ENCODE measurements at regions not wholly inside any gene's neighbourhood (a gene's known extent, or its start where the extent isn't known, plus 50 kb on each side); places are given as distances from the start of the nearest gene placed in this dataset.

DNA sequence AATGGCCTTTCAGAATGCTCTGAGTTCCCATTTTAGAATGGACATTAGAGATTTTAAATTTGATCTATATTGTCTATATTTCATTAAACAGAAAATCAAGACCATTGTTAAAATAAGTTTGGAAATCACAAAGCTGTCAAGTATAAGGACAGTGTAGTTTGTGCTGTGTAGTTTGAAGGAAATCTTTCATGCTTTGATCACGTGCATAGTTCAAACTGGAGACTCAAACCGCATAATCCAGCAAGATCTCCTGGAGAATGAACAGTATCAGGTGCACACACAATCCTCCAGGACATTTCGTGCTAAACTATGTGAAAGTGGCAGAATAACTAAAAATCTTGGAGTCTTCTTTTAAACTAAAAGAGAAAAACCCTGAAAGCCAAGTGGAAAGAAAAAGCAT is 60.8 kb upstream of the TBXT start:
- TF ChIP-seq, protein P1, sequence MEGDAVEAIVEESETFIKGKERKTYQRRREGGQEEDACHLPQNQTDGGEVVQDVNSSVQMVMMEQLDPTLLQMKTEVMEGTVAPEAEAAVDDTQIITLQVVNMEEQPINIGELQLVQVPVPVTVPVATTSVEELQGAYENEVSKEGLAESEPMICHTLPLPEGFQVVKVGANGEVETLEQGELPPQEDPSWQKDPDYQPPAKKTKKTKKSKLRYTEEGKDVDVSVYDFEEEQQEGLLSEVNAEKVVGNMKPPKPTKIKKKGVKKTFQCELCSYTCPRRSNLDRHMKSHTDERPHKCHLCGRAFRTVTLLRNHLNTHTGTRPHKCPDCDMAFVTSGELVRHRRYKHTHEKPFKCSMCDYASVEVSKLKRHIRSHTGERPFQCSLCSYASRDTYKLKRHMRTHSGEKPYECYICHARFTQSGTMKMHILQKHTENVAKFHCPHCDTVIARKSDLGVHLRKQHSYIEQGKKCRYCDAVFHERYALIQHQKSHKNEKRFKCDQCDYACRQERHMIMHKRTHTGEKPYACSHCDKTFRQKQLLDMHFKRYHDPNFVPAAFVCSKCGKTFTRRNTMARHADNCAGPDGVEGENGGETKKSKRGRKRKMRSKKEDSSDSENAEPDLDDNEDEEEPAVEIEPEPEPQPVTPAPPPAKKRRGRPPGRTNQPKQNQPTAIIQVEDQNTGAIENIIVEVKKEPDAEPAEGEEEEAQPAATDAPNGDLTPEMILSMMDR (IDR thresholded peaks at IDR 0.05; ENCODE audit: unreplicated experiment) = no peak
- Mint-ChIP-seq H3K9me3 (ENCODE audit: unreplicated experiment) (no peaks in the 10 kb centered on the region), H3K27ac (ENCODE audit: unreplicated experiment) (no peak overlapping the region), H3K36me3 (ENCODE audit: low read depth, unreplicated experiment) (peaks cover 3% of the 10 kb centered on the region), H3K4me1 (ENCODE audit: unreplicated experiment) (peaks cover 6% of the 10 kb centered on the region), H3K4me3 (ENCODE audit: unreplicated experiment) (no peak overlapping the region), H3K27me3 (ENCODE audit: unreplicated experiment) (no peaks in the 10 kb centered on the region)
- DNase-seq (ENCODE audit: low spot score) = no peak

DNA sequence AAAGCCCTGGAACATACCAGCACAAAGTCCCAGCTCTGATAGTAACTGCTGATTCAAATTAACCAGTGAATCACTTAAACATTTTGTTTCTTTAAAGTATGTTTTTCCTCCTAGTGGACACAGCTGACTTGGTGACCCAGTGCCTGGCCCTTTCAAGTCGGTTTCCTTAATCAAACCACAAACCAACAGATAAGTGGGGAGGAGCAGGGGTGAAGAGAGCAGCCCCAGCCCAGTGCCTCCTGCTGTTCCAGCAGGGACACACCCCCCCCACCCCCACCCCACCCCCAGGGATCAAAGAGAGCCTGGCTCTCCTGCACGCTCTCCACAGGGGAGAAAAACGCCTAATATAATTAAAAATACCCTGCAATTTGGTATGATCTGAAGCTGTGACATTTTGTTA is 55.4 kb upstream of the TBXT start:
- Mint-ChIP-seq H3K4me1 (ENCODE audit: unreplicated experiment) (peaks cover 6% of the 10 kb centered on the region), H3K36me3 (ENCODE audit: low read depth, unreplicated experiment) (peaks cover 3% of the 10 kb centered on the region), H3K27me3 (ENCODE audit: unreplicated experiment) (no peaks in the 10 kb centered on the region), H3K4me3 (ENCODE audit: unreplicated experiment) (no peak overlapping the region), H3K27ac (ENCODE audit: unreplicated experiment) (no peak overlapping the region), H3K9me3 (ENCODE audit: unreplicated experiment) (no peaks in the 10 kb centered on the region)
- DNase-seq (ENCODE audit: low spot score) = no peak
- TF ChIP-seq, protein P1 (IDR thresholded peaks at IDR 0.05; ENCODE audit: unreplicated experiment) = no peak

DNA sequence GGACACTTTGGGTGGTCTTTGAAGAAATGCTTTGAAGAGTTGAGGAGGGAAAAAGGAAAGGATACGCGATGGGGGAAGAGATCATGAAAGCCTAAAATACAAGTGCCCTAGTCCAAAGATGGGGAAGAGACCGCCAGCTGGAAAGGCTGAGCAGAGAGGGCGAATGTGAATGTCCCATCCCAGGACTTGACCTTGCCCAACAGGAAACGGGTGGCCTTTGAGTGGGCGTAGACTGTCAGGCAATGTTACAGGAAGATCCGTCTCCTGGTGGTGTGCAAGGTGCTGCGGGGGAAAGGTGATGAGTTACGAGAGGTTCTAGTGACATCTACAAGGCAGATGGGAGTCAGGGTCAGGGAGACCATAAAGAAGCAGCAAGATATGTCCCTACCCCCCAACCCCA is 55.0 kb upstream of the TBXT start:
- TF ChIP-seq, protein P1 (IDR thresholded peaks at IDR 0.05; ENCODE audit: unreplicated experiment) = no peak
- H3K4me3 Mint-ChIP-seq (ENCODE audit: unreplicated experiment) = no peak overlapping the region
- H3K36me3 Mint-ChIP-seq (ENCODE audit: low read depth, unreplicated experiment) = peaks cover 3% of the 10 kb centered on the region
- no peaks in the 10 kb centered on the region for H3K27me3 Mint-ChIP-seq (ENCODE audit: unreplicated experiment)
- no peaks in the 10 kb centered on the region for H3K9me3 Mint-ChIP-seq (ENCODE audit: unreplicated experiment)
- H3K4me1 Mint-ChIP-seq (ENCODE audit: unreplicated experiment) = peaks cover 6% of the 10 kb centered on the region
- no peak for DNase-seq (ENCODE audit: low spot score)
- H3K27ac Mint-ChIP-seq (ENCODE audit: unreplicated experiment) = no peak overlapping the region

DNA sequence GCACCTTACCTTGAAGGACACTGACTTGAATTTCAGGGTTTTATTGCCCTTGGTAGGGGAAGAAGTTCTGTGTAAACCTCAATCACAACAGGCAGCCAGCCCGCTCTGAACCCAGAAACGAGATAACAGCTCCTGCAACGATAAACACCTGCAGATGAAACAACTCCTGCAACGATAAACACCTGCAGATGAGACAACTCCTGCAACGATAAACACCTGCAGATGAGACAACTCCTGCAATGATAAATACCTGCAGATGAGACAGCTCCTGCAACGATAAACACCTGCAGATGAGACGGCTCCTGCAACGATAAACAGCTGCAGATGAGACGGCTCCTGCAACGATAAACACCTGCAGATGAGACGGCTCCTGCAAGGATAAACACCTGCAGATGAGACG is 54.0 kb upstream of the TBXT start:
- H3K27me3 Mint-ChIP-seq (ENCODE audit: unreplicated experiment) = peaks cover 2% of the 10 kb centered on the region
- no peaks in the 10 kb centered on the region for H3K9me3 Mint-ChIP-seq (ENCODE audit: unreplicated experiment)
- peaks cover 3% of the 10 kb centered on the region for H3K36me3 Mint-ChIP-seq (ENCODE audit: low read depth, unreplicated experiment)
- peaks cover 6% of the 10 kb centered on the region for H3K4me1 Mint-ChIP-seq (ENCODE audit: unreplicated experiment)
- TF ChIP-seq, protein P1 (IDR thresholded peaks at IDR 0.05; ENCODE audit: unreplicated experiment) = no peak
- no peak for DNase-seq (ENCODE audit: low spot score)
- H3K27ac Mint-ChIP-seq (ENCODE audit: unreplicated experiment) = no peak overlapping the region
- no peak overlapping the region for H3K4me3 Mint-ChIP-seq (ENCODE audit: unreplicated experiment)

DNA sequence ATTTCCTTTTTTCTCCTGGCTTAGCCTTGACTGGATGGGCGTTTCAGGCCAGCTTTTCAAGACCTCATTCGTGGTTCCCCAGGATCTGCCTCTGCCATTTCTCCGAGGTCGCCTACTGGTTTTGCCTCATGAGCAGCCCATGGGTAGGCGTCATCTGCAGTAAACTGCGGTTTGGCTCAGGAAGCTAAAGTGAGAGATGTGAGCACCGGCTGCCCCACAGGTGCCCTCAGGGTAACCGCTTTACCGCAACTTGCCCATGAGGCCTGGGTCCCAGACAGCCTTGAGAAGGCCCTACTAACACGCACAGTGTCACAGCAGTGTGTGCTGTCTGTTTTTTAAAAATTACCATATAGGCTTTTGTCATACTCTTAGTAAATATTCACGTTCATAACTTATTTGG is 53.4 kb upstream of the TBXT start:
- peaks cover 3% of the 10 kb centered on the region for H3K36me3 Mint-ChIP-seq (ENCODE audit: low read depth, unreplicated experiment)
- no peak overlapping the region for H3K27ac Mint-ChIP-seq (ENCODE audit: unreplicated experiment)
- no peak overlapping the region for H3K4me3 Mint-ChIP-seq (ENCODE audit: unreplicated experiment)
- peaks cover 6% of the 10 kb centered on the region for H3K4me1 Mint-ChIP-seq (ENCODE audit: unreplicated experiment)
- no peak for DNase-seq (ENCODE audit: low spot score)
- no peaks in the 10 kb centered on the region for H3K9me3 Mint-ChIP-seq (ENCODE audit: unreplicated experiment)
- peaks cover 2% of the 10 kb centered on the region for H3K27me3 Mint-ChIP-seq (ENCODE audit: unreplicated experiment)
- TF ChIP-seq, protein P1 (IDR thresholded peaks at IDR 0.05; ENCODE audit: unreplicated experiment) = no peak

Measured in endothelial cell (in vitro differentiated cells).